ENCODE measurements at regions not wholly inside any gene's neighbourhood (a gene's known extent, or its start where the extent isn't known, plus 50 kb on each side); places are given as distances from the start of the nearest gene placed in this dataset.
"Not testable (repeated sequence)": the region's sequence is repeated elsewhere in the genome, so short reads cannot be mapped to it uniquely, and the experiment has no call there.

GRCh38 chr2:226283796-226284195, 515.8 kb downstream of the IRS1 start:
- no peaks in the 10 kb centered on the region for H3K4me1 ChIP-seq (ENCODE audit: control insufficient read depth in 2 of 3, insufficient read depth in 2 of 3, low read depth in 1 of 3, low read length in 3 of 3)
- intact Hi-C loops (cut with DNase I): no loop called here
- DNase-seq (no peak), FAIRE-seq (no peak)
- TF ChIP-seq, protein P1, sequence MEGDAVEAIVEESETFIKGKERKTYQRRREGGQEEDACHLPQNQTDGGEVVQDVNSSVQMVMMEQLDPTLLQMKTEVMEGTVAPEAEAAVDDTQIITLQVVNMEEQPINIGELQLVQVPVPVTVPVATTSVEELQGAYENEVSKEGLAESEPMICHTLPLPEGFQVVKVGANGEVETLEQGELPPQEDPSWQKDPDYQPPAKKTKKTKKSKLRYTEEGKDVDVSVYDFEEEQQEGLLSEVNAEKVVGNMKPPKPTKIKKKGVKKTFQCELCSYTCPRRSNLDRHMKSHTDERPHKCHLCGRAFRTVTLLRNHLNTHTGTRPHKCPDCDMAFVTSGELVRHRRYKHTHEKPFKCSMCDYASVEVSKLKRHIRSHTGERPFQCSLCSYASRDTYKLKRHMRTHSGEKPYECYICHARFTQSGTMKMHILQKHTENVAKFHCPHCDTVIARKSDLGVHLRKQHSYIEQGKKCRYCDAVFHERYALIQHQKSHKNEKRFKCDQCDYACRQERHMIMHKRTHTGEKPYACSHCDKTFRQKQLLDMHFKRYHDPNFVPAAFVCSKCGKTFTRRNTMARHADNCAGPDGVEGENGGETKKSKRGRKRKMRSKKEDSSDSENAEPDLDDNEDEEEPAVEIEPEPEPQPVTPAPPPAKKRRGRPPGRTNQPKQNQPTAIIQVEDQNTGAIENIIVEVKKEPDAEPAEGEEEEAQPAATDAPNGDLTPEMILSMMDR (IDR thresholded peaks at IDR 0.05; ENCODE audit: borderline replicate concordance, extremely low read depth, insufficient read depth): no peak
- H3K9ac ChIP-seq (ENCODE audit: low read length in 3 of 3): no peak overlapping the region
- H3K27ac ChIP-seq (ENCODE audit: low read depth in 2 of 2, low read length in 2 of 2): no peak overlapping the region
- H3K36me3 ChIP-seq (ENCODE audit: control insufficient read depth in 2 of 3, insufficient read depth in 3 of 3, low read length in 3 of 3): no peaks in the 10 kb centered on the region
- H3K27me3 ChIP-seq (ENCODE audit: control insufficient read depth, insufficient read depth, low read length): no peaks in the 10 kb centered on the region
- H3K4me3 ChIP-seq (ENCODE audit: low read length in 3 of 3): no peak overlapping the region
- no peaks in the 10 kb centered on the region for H3K9me3 ChIP-seq (ENCODE audit: control insufficient read depth in 2 of 3, insufficient read depth in 1 of 3, low read length in 3 of 3)

- H3K9me3 ChIP-seq (ENCODE audit: control insufficient read depth in 2 of 3, insufficient read depth in 1 of 3, low read length in 3 of 3): no peaks in the 10 kb centered on the region
- H3K4me1 ChIP-seq (ENCODE audit: control insufficient read depth in 2 of 3, insufficient read depth in 2 of 3, low read depth in 1 of 3, low read length in 3 of 3): no peaks in the 10 kb centered on the region
- FAIRE-seq (no peak), DNase-seq (no peak)
- no peak overlapping the region for H3K9ac ChIP-seq (ENCODE audit: low read length in 3 of 3)
- no peak overlapping the region for H3K27ac ChIP-seq (ENCODE audit: low read depth in 2 of 2, low read length in 2 of 2)
- H3K36me3 ChIP-seq (ENCODE audit: control insufficient read depth in 2 of 3, insufficient read depth in 3 of 3, low read length in 3 of 3): no peaks in the 10 kb centered on the region
- no peaks in the 10 kb centered on the region for H3K27me3 ChIP-seq (ENCODE audit: control insufficient read depth, insufficient read depth, low read length)
- H3K4me3 ChIP-seq (ENCODE audit: low read length in 3 of 3): no peak overlapping the region
- TF ChIP-seq, protein P1 (IDR thresholded peaks at IDR 0.05; ENCODE audit: borderline replicate concordance, extremely low read depth, insufficient read depth): no peak
- intact Hi-C loops (cut with DNase I): no loop called here
Measured at GRCh38 chr2:226282151-226282550, 517.5 kb downstream of the IRS1 start.

DNA sequence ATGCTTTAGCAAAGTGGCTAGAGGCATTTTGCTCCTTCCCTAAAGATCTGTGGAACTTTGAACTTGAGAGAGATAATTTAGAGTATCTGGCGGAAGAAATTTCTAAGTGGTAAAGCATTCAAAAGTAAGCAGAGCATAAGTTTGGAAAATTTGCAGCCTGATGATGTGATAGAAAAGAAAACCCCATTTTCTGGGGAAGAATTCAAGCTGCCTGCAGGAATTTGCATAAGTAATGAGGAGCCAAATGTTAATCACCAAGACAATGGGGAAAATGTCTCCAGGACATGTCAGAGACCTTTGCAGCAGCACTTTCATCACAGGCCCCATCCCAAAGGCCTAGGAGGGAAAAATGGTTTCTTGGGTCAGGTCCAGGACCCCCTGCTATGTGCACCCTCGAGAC, 519.5 kb downstream of the IRS1 start:
- H3K27ac ChIP-seq (ENCODE audit: low read depth in 2 of 2, low read length in 2 of 2); DNase-seq; H3K9me3 ChIP-seq (ENCODE audit: control insufficient read depth in 2 of 3, insufficient read depth in 1 of 3, low read length in 3 of 3); H3K4me3 ChIP-seq (ENCODE audit: low read length in 3 of 3); H3K27me3 ChIP-seq (ENCODE audit: control insufficient read depth, insufficient read depth, low read length); H3K4me1 ChIP-seq (ENCODE audit: control insufficient read depth in 2 of 3, insufficient read depth in 2 of 3, low read depth in 1 of 3, low read length in 3 of 3); H3K9ac ChIP-seq (ENCODE audit: low read length in 3 of 3); H3K36me3 ChIP-seq (ENCODE audit: control insufficient read depth in 2 of 3, insufficient read depth in 3 of 3, low read length in 3 of 3); intact Hi-C loops (cut with DNase I); FAIRE-seq: not testable (repeated sequence)

DNA sequence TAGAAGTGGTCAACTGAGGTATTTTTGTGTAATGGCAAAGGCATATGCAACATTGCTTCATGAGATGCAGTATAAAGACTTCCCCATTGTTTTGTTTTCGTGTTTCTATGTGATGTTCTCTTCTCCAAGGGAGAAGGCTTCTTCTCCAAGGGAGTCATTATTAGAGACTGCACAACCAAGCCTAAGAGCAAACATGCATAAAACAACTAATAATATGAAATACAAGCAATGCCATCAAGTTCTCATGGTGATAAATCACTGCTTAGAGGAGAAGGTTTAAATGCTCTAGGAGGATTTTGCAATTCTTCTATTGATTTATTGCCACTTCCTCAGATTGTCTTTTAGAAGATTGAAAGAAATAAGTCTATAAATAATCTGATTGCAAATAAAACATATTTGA, 524.4 kb downstream of the IRS1 start:
- Histone ChIP-seq H3K9me3 (ENCODE audit: control insufficient read depth in 2 of 3, insufficient read depth in 1 of 3, low read length in 3 of 3) (no peaks in the 10 kb centered on the region), H3K4me3 (ENCODE audit: low read length in 3 of 3) (no peak overlapping the region), H3K9ac (ENCODE audit: low read length in 3 of 3) (no peak overlapping the region), H3K36me3 (ENCODE audit: control insufficient read depth in 2 of 3, insufficient read depth in 3 of 3, low read length in 3 of 3) (no peaks in the 10 kb centered on the region), H3K27me3 (ENCODE audit: control insufficient read depth, insufficient read depth, low read length) (no peaks in the 10 kb centered on the region), H3K4me1 (ENCODE audit: control insufficient read depth in 2 of 3, insufficient read depth in 2 of 3, low read depth in 1 of 3, low read length in 3 of 3) (no peaks in the 10 kb centered on the region), H3K27ac (ENCODE audit: low read depth in 2 of 2, low read length in 2 of 2) (no peak overlapping the region)
- intact Hi-C loops (cut with DNase I): no loop called here
- FAIRE-seq (no peak), DNase-seq (no peak)
- TF ChIP-seq, protein P1 (IDR thresholded peaks at IDR 0.05; ENCODE audit: borderline replicate concordance, extremely low read depth, insufficient read depth): no peak
